HEK293T (cell line): ENCODE measurements at regions not wholly inside any gene's neighbourhood (a gene's known extent, or its start where the extent isn't known, plus 50 kb on each side); places are given as distances from the start of the nearest gene placed in this dataset.

Experiments
- ARNT ChIP-seq: fragments of 450-650 bp; IDR thresholded peaks from 2 replicates; pipeline ENCODE4 v1.6.1; 2017; ENCODE audit warnings: mild to moderate bottlenecking
- BHLHE40 ChIP-seq: fragments of 450-650 bp; IDR thresholded peaks from 2 replicates; pipeline ENCODE4 v1.6.1; 2016; ENCODE audit warnings: mild to moderate bottlenecking, moderate library complexity, borderline replicate concordance
- CTBP1 ChIP-seq: fragments of 450-650 bp; IDR thresholded peaks from 2 replicates; pipeline ENCODE4 v1.6.1; 2016; ENCODE audit warnings: borderline replicate concordance
- ELF4 ChIP-seq: fragments of 450-650 bp; IDR thresholded peaks from 2 replicates; pipeline ENCODE4 v1.6.1; 2017; ENCODE audit warnings: antibody characterized with exemption
- FOXA1 ChIP-seq: fragments of 450-650 bp; IDR thresholded peaks from 2 replicates; pipeline ENCODE4 v1.6.1; 2016; ENCODE audit warnings: mild to moderate bottlenecking
- FOXM1 ChIP-seq: fragments of 450-650 bp; IDR thresholded peaks from 2 replicates; pipeline ENCODE4 v1.6.1; 2017; ENCODE audit warnings: mild to moderate bottlenecking, borderline replicate concordance
- HDGF ChIP-seq: fragments of 450-650 bp; IDR thresholded peaks from 2 replicates; pipeline ENCODE4 v1.6.1; 2017; ENCODE audit warnings: antibody characterized with exemption, borderline replicate concordance
- L3MBTL2 ChIP-seq: fragments of 450-650 bp; conservative IDR thresholded peaks from 2 replicates; pipeline ENCODE4 v1.6.1; 2016; ENCODE audit warnings: mild to moderate bottlenecking
- LEF1 ChIP-seq: fragments of 450-650 bp; IDR thresholded peaks from 2 replicates; pipeline ENCODE4 v1.6.1; 2017; ENCODE audit warnings: mild to moderate bottlenecking, borderline replicate concordance
- NFRKB ChIP-seq: fragments of 450-650 bp; IDR thresholded peaks from 2 replicates; pipeline ENCODE4 v1.6.1; 2016; ENCODE audit warnings: mild to moderate bottlenecking, moderate library complexity
- PKNOX1 ChIP-seq: fragments of 450-650 bp; IDR thresholded peaks from 2 replicates; pipeline ENCODE4 v1.6.1; 2016
- SP1 ChIP-seq: fragments of 450-650 bp; IDR thresholded peaks from 2 replicates; pipeline ENCODE4 v1.6.1; 2017
- SUZ12 ChIP-seq: fragments of 450-650 bp; IDR thresholded peaks from 2 replicates; pipeline ENCODE4 v1.6.1; 2016; ENCODE audit warnings: mild to moderate bottlenecking

GRCh38 chr5:85148701-85149100, 764.0 kb upstream of the EDIL3 start:
- TF ChIP-seq FOXM1 (no peak), ELF4 (no peak), HDGF (no peak), SP1 (no peak), SUZ12 (no peak), LEF1 (no peak), CTBP1 (no peak), FOXA1 (no peak), BHLHE40 (no peak), L3MBTL2 (no peak), NFRKB (no peak), PKNOX1 (no peak), ARNT (no peak)
